ENCODE measurements at regions not wholly inside any gene's neighbourhood (a gene's known extent, or its start where the extent isn't known, plus 50 kb on each side); places are given as distances from the start of the nearest gene placed in this dataset.

DNA sequence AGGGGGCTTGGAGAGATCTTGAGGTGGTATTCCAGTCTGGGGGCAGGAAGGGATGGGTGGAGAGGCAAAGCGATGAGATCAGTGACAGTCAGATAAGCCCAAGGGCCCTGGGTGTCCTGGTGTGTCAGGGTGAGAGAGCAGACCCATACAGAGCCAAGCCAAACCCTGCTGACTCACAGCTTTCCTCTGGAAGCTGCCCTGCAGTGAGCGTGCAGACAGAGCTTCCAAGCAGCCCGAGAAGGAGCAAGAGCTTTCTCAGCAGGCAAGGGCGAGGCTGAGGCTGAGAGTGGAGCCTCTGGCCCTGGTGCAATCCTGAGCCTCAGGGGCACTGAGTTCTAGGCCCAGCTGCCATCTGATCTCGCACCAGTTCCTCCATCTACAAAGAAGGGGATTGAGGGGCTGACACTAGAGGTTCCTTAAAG, 91.1 kb upstream of the HIVEP1 start:
- no peak for DNase-seq (ENCODE audit: low spot score)
- ChIA-PET POLR2A (interaction anchor here (0.7 to 0.9 kb wide), 2 partner anchors 22 to 74 kb away, joined by 3 read pairs; no protein-coding TSS in a partner anchor), CTCF (ENCODE audit: unreplicated experiment) (no interaction called here)
- intact Hi-C loops (cut with micrococcal nuclease; ENCODE audit: unreplicated experiment), result no loop called here
- H3K79me2 ChIP-seq (ENCODE audit: insufficient read depth, low read depth, low read length), result no peaks in the 10 kb centered on the region
- no peaks in the 10 kb centered on the region for H4K20me1 ChIP-seq (ENCODE audit: insufficient read depth, low read length)
- no peaks in the 10 kb centered on the region for H3K9me2 ChIP-seq (ENCODE audit: insufficient read depth, low read length)
- no peaks in the 10 kb centered on the region for H3K4me1 ChIP-seq (ENCODE audit: insufficient read depth, low read length, poor library complexity, severe bottlenecking)
- TF ChIP-seq EZH2phosphoT487 (IDR thresholded peaks at IDR 0.05; ENCODE audit: borderline replicate concordance, low read depth, low read length), result no peak
- TF ChIP-seq, protein P1, sequence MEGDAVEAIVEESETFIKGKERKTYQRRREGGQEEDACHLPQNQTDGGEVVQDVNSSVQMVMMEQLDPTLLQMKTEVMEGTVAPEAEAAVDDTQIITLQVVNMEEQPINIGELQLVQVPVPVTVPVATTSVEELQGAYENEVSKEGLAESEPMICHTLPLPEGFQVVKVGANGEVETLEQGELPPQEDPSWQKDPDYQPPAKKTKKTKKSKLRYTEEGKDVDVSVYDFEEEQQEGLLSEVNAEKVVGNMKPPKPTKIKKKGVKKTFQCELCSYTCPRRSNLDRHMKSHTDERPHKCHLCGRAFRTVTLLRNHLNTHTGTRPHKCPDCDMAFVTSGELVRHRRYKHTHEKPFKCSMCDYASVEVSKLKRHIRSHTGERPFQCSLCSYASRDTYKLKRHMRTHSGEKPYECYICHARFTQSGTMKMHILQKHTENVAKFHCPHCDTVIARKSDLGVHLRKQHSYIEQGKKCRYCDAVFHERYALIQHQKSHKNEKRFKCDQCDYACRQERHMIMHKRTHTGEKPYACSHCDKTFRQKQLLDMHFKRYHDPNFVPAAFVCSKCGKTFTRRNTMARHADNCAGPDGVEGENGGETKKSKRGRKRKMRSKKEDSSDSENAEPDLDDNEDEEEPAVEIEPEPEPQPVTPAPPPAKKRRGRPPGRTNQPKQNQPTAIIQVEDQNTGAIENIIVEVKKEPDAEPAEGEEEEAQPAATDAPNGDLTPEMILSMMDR (conservative IDR thresholded peaks at IDR 0.05; ENCODE audit: low read length), result no peak
- no peak overlapping the region for H3K4me2 ChIP-seq (ENCODE audit: low read length)
- no peaks in the 10 kb centered on the region for H3K9me3 ChIP-seq (ENCODE audit: low read length)
- H3K4me3 ChIP-seq (ENCODE audit: low read depth, low read length, poor library complexity, severe bottlenecking), result no peak overlapping the region
- no peak overlapping the region for H3K27ac ChIP-seq (ENCODE audit: low read depth, low read length, poor library complexity, severe bottlenecking)
- BruUV-seq (replicated peaks), result no TSS peak
- H2AFZ ChIP-seq (ENCODE audit: low read length), result no peak overlapping the region
- no peaks in the 10 kb centered on the region for H3K36me3 ChIP-seq (ENCODE audit: insufficient read depth, low read length)

DNA sequence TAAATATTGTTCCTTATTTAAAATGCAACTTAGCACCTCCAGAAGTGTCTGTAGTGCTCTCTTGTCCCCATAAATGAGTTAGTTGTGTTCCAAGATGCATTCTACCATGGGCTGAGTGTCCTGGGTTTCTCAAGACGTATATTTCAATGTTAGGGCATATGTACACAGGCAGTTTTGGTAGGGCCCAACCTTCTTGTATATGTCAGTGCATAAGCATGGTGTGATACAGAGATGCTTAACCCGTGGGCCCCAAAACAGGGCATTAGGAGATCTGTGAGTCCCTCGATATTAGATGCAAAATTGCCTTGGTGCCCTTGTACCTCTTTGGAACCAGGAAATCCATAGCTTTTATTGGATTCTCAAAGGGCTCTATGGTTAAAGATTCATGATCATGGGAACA, 91.5 kb upstream of the HIVEP1 start:
- Histone ChIP-seq H3K79me2 (ENCODE audit: insufficient read depth, low read depth, low read length) (no peaks in the 10 kb centered on the region), H3K27ac (ENCODE audit: low read depth, low read length, poor library complexity, severe bottlenecking) (no peak overlapping the region), H3K4me1 (ENCODE audit: insufficient read depth, low read length, poor library complexity, severe bottlenecking) (no peaks in the 10 kb centered on the region), H2AFZ (ENCODE audit: low read length) (no peak overlapping the region), H3K4me2 (ENCODE audit: low read length) (no peak overlapping the region), H3K9me3 (ENCODE audit: low read length) (no peaks in the 10 kb centered on the region), H3K9me2 (ENCODE audit: insufficient read depth, low read length) (no peaks in the 10 kb centered on the region), H3K4me3 (ENCODE audit: low read depth, low read length, poor library complexity, severe bottlenecking) (no peak overlapping the region), H4K20me1 (ENCODE audit: insufficient read depth, low read length) (no peaks in the 10 kb centered on the region), H3K36me3 (ENCODE audit: insufficient read depth, low read length) (no peaks in the 10 kb centered on the region)
- no peak for TF ChIP-seq EZH2phosphoT487 (IDR thresholded peaks at IDR 0.05; ENCODE audit: borderline replicate concordance, low read depth, low read length)
- TF ChIP-seq, protein P1 (conservative IDR thresholded peaks at IDR 0.05; ENCODE audit: low read length), result no peak
- no peak for DNase-seq (ENCODE audit: low spot score)
- ChIA-PET POLR2A (interaction anchor here (0.7 to 0.9 kb wide), 2 partner anchors 22 to 73 kb away, joined by 3 read pairs; no protein-coding TSS in a partner anchor), CTCF (ENCODE audit: unreplicated experiment) (interaction anchor here (1.0 kb wide), 1 partner anchor 9 kb away, joined by 3 read pairs; no protein-coding TSS in a partner anchor)
- intact Hi-C loops (cut with micrococcal nuclease; ENCODE audit: unreplicated experiment), result no loop called here
- no TSS peak for BruUV-seq (replicated peaks)

DNA sequence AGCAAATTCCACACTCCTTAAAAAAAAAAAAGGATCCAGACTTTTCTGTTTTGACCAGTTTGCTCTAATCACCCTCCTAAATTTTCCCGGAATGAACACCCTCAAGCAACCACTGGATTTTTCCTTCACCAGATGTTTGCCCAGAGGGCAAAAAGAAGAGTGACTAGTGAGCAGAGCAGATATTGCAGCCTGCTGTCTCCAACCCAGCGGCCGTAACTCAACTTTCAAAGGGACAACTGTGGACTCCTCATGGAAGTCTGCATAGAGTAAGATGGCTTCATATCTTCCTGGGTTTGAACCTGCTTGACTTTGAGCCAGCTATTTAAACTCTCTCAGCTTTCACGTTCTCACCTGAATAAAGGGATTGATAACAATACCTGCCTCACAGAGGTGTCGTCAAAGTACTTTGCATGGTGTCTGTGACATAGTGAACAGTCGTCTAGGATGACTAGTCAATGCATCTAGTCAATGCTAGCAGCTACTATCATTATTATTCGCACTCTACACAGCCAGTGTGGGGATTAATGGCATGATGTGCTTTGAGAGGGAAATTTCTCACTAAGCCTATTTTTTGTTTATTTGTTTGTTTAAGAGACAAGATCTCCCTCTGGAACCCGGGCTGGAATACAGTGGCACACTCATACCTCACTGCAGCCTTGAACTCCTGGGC, 92.2 kb upstream of the HIVEP1 start:
- Histone ChIP-seq H4K20me1 (ENCODE audit: insufficient read depth, low read length) (no peaks in the 10 kb centered on the region), H3K36me3 (ENCODE audit: insufficient read depth, low read length) (no peaks in the 10 kb centered on the region), H3K79me2 (ENCODE audit: insufficient read depth, low read depth, low read length) (no peaks in the 10 kb centered on the region), H3K9me2 (ENCODE audit: insufficient read depth, low read length) (no peaks in the 10 kb centered on the region), H3K4me3 (ENCODE audit: low read depth, low read length, poor library complexity, severe bottlenecking) (no peak overlapping the region), H3K27ac (ENCODE audit: low read depth, low read length, poor library complexity, severe bottlenecking) (no peak overlapping the region), H3K4me2 (ENCODE audit: low read length) (no peak overlapping the region), H3K4me1 (ENCODE audit: insufficient read depth, low read length, poor library complexity, severe bottlenecking) (no peaks in the 10 kb centered on the region), H2AFZ (ENCODE audit: low read length) (no peak overlapping the region), H3K9me3 (ENCODE audit: low read length) (no peaks in the 10 kb centered on the region)
- DNase-seq (ENCODE audit: low spot score), result no peak
- no TSS peak for BruUV-seq (replicated peaks)
- intact Hi-C loops (cut with micrococcal nuclease; ENCODE audit: unreplicated experiment), result no loop called here
- TF ChIP-seq, protein P1 (conservative IDR thresholded peaks at IDR 0.05; ENCODE audit: low read length), result no peak
- no peak for TF ChIP-seq EZH2phosphoT487 (IDR thresholded peaks at IDR 0.05; ENCODE audit: borderline replicate concordance, low read depth, low read length)
- ChIA-PET CTCF (ENCODE audit: unreplicated experiment) (interaction anchor here (1.0 kb wide), 1 partner anchor 9 kb away, joined by 3 read pairs; no protein-coding TSS in a partner anchor), POLR2A (no interaction called here)

All from OCI-LY7 (cell line).